Transverse colon (tissue), 4 donors: ENCODE measurements at regions not wholly inside any gene's neighbourhood (a gene's known extent, or its start where the extent isn't known, plus 50 kb on each side); places are given as distances from the start of the nearest gene placed in this dataset.
"Not testable (repeated sequence)": the region's sequence is repeated elsewhere in the genome, so short reads cannot be mapped to it uniquely, and the experiment has no call there.

Experiments used
- DNase-seq: peaks from one replicate; pipeline ENCODE4 v3.0.0-alpha.2; 2019
- H3K27ac ChIP-seq, 4 donors: fragments of 200-600 bp; sonication (generic); 2 replicates each; pipeline ENCODE4 v1.5.1; 2016 to 2018; ENCODE audit warnings: inconsistent platforms in 4 of 4
- H3K27me3 ChIP-seq: fragments of 200-600 bp; sonication (generic); 2 replicates; pipeline ENCODE4 v1.5.1; 2017; ENCODE audit warnings: inconsistent platforms
- H3K36me3 ChIP-seq, 4 donors: fragments of 200-600 bp; sonication (generic); 2 replicates each; pipeline ENCODE4 v1.5.1; 2017 to 2019; ENCODE audit warnings: inconsistent platforms in 4 of 4
- H3K4me1 ChIP-seq, 4 donors: fragments of 200-600 bp; sonication (generic); 2 replicates each; pipeline ENCODE4 v1.5.1; 2017 to 2020; ENCODE audit warnings: inconsistent platforms in 4 of 4
- H3K4me3 ChIP-seq, 4 donors: fragments of 200-600 bp; sonication (generic); 1 replicate in 1 of 4; 2 replicates in 3 of 4; pipeline versions ENCODE4 v1.5.1 to v1.6.1; 2017 to 2019; ENCODE audit warnings: inconsistent platforms in 4 of 4
- H3K9me3 ChIP-seq, 2 donors: fragments of 200-600 bp; sonication (generic); 2 replicates each; pipeline ENCODE4 v1.5.1; 2017 to 2019; ENCODE audit warnings: inconsistent platforms in 2 of 2
- CTCF ChIP-seq, 5 experiments: fragments of 200-600 bp in 3 of 5; fragments of 450-650 bp in 2 of 5; sonication (generic) in 3 of 5; IDR thresholded peaks; 1 replicate in 2 of 5; 2 replicates in 3 of 5; pipeline ENCODE4 v1.5.1; 2016 to 2017; ENCODE audit warnings: antibody characterized with exemption in 5 of 5, inconsistent platforms in 3 of 5, mild to moderate bottlenecking in 2 of 5, moderate library complexity in 1 of 5
- EP300 ChIP-seq: sonication (generic); formaldehyde crosslinking; IDR thresholded peaks from one replicate; pipeline ENCODE4 v1.6.1; 2017; ENCODE audit warnings: antibody characterized with exemption, low read depth
- POLR2A ChIP-seq: fragments of 450-650 bp; IDR thresholded peaks from one replicate; pipeline ENCODE4 v1.6.1; 2016; ENCODE audit warnings: antibody characterized with exemption, mild to moderate bottlenecking, moderate library complexity
- POLR2AphosphoS5 ChIP-seq, 3 donors: sonication (generic); formaldehyde crosslinking; IDR thresholded peaks; one replicate each; pipeline ENCODE4 v1.6.1; 2016; ENCODE audit warnings: antibody characterized with exemption in 3 of 3
- WGBS, 2 donors: methylation state at CpG; one replicate each; pipeline ENCODE4 v1.1.5; 2018; ENCODE audit warnings: low coverage in 1 of 2; 5-methylcytosine and 5-hydroxymethylcytosine counted together
- in situ Hi-C, 4 donors: fragments of 200-750 bp; cut with MboI; loops; one replicate each; pipeline versions ENCODE4 v1.15.0 to v1.15.1; 2017; ENCODE audit warnings: low sequenced_read_pairs in 3 of 4, low pct_ligation_motif_present in 1 of 4, low pct_unique_long_range_greater_than_20kb in 1 of 4
- intact Hi-C: fragments of 100-400 bp; cut with DNase I; formaldehyde crosslinking; loops from one replicate; pipeline ENCODE4 v1.15.1; 2023; ENCODE audit warnings: low total_unique reads

DNA sequence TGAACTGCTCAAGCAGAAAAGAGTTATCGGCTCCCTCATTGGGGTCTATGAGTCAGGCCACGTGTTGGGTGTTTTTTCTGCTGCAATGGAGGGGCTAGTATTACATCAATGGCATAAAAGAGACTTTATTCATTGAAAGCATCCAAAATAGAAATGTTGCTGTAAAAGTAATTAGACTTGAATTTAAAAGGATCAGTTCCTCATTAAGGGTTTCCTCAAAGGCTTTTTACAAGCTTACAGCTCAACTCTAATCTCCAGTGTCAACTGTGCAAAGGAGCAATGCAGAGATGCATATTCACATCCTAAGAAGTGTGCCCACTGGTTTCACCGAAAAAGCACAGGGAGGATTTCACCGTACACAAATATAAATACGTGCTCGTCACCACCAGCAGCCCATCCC lies 300.3 kb downstream of the FOXO1 start:
- WGBS, 2 donors: 90 to 93% methylated on average over 6 of the region's 6 CpGs
- no peak for DNase-seq
- intact Hi-C loops: no loop called here
- Histone ChIP-seq H3K4me1 (peaks cover 0 to 2% (median 0%) of the 10 kb centered on the region in 4 donors), H3K4me3 (no peak overlapping the region), H3K27ac (no peak overlapping the region), H3K27me3 (no peaks in the 10 kb centered on the region), H3K9me3 (no peaks in the 10 kb centered on the region), H3K36me3 (no peaks in the 10 kb centered on the region)
- no peak for TF ChIP-seq POLR2AphosphoS5 (IDR thresholded peaks at IDR 0.05)
- no peak for TF ChIP-seq POLR2A
- TF ChIP-seq CTCF (IDR thresholded peaks at IDR 0.05): no peak
- no peak for TF ChIP-seq EP300
- in situ Hi-C loops: no loop called here

DNA sequence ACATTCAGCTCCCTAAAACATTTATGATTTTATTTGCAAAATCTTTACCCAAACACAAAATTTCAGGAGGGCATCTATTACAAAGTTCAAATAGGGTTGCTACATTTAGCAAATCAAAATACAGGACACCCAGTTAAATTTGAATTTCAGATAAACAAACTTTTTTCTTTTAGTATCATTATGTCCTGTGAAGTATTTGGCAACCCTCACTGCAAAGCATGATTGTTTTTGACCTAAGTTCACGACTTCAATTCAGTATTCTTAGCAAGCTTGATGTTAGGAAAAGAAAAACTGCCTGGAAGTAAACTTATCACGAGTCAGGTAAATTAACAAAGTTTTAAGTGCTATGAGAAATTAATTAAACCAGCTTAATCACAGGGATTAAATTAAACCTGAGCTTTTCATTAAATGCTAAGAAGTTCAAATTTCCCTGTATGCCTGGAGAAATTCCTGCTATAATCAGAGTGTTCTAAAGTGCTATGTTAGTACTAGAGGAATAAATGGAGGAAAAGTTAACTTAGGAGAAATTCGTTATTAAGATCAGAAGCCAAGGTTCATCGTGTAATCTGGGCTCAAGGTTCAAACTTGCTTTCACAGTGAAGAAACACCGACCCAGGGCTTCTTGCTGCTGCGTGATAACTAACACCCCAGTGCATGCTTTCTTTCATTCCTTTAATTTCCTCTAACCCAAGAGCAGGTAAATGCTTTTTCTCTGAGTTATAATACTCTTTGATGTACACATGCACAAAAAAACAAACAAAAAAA lies 298.1 kb downstream of the FOXO1 start:
- no peaks in the 10 kb centered on the region for H3K9me3 ChIP-seq
- peaks cover 0 to 2% (median 0%) of the 10 kb centered on the region in 4 donors for H3K4me1 ChIP-seq
- no peak overlapping the region for H3K4me3 ChIP-seq
- WGBS, 2 donors: 38 to 56% methylated on average over 6 of the region's 6 CpGs
- TF ChIP-seq EP300 (no peak), POLR2AphosphoS5 (IDR thresholded peaks at IDR 0.05) (no peak)
- H3K27me3 ChIP-seq: no peaks in the 10 kb centered on the region
- no peak overlapping the region for H3K27ac ChIP-seq
- intact Hi-C loops: no loop called here
- in situ Hi-C loops: no loop called here
- DNase-seq: no peak
- H3K36me3 ChIP-seq: no peaks in the 10 kb centered on the region

DNA sequence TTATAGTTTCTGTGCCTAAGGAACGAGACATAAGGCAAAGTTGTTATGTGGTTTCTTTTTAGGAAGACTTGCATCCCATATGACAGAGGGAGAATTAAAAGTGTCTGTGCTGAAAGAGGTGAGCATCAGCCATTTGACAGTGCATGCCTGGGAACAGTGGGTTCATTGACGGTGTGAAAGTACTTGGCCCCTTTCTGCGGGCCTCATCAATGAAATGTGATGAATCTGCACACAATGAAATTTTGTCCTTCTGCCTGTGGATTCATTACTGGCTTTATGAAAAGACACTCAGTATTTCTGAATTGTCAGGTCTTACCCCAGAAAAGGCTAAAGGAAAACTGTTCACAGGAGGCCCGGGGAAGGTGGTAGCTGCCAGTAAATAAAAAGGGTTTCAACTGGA lies 295.8 kb downstream of the FOXO1 start:
- H3K27ac ChIP-seq: no peak overlapping the region
- H3K9me3 ChIP-seq: no peaks in the 10 kb centered on the region
- H3K36me3 ChIP-seq: no peaks in the 10 kb centered on the region
- no peak for DNase-seq
- 75 to 89% methylated on average over 1 to 4 of the region's 4 CpGs for WGBS, 2 donors
- peaks cover 0 to 2% (median 0%) of the 10 kb centered on the region in 4 donors for H3K4me1 ChIP-seq
- TF ChIP-seq POLR2A (no peak), EP300 (no peak), CTCF (IDR thresholded peaks at IDR 0.05) (no peak), POLR2AphosphoS5 (IDR thresholded peaks at IDR 0.05) (no peak)
- H3K27me3 ChIP-seq: no peaks in the 10 kb centered on the region
- H3K4me3 ChIP-seq: no peak overlapping the region
- in situ Hi-C loops: no loop called here
- intact Hi-C loops: no loop called here

GRCh38 chr13:40371531-40372125 lies 294.8 kb downstream of the FOXO1 start:
- no peak overlapping the region for H3K4me3 ChIP-seq
- intact Hi-C loops: no loop called here
- in situ Hi-C loops: no loop called here
- no peak overlapping the region for H3K27ac ChIP-seq
- DNase-seq: no peak
- H3K9me3 ChIP-seq: no peaks in the 10 kb centered on the region
- no peaks in the 10 kb centered on the region for H3K27me3 ChIP-seq
- H3K4me1 ChIP-seq: peaks cover 0 to 2% (median 0%) of the 10 kb centered on the region in 4 donors
- 45 to 73% methylated on average over 2 to 7 of the region's 7 CpGs for WGBS, 2 donors
- H3K36me3 ChIP-seq: no peaks in the 10 kb centered on the region
- TF ChIP-seq CTCF (IDR thresholded peaks at IDR 0.05) (no peak), EP300 (no peak), POLR2A (no peak), POLR2AphosphoS5 (IDR thresholded peaks at IDR 0.05) (no peak)

GRCh38 chr13:40373608-40374007 lies 292.8 kb downstream of the FOXO1 start:
- H3K4me3 ChIP-seq, H3K9me3 ChIP-seq, DNase-seq, H3K4me1 ChIP-seq, H3K27me3 ChIP-seq, intact Hi-C loops, in situ Hi-C loops, H3K36me3 ChIP-seq, H3K27ac ChIP-seq: not testable (repeated sequence)
- WGBS, 2 donors: 63% methylated on average over 6 of the region's 6 CpGs; no CpG with 5 or more reads in 1 of the 2 donors
